ENCODE measurements at regions not wholly inside any gene's neighbourhood (a gene's known extent, or its start where the extent isn't known, plus 50 kb on each side); places are given as distances from the start of the nearest gene placed in this dataset.
"Not testable (repeated sequence)": the region's sequence is repeated elsewhere in the genome, so short reads cannot be mapped to it uniquely, and the experiment has no call there.

- no peak overlapping the region for H3K4me3 ChIP-seq (ENCODE audit: low read depth, low read length)
- no peak for TF ChIP-seq CTCF (IDR thresholded peaks at IDR 0.05; ENCODE audit: borderline replicate concordance, insufficient read depth, low read depth, low read length)
Measured at GRCh38 chr2:131659168-131659572, 131.5 kb downstream of the CCDC74A start.

DNA sequence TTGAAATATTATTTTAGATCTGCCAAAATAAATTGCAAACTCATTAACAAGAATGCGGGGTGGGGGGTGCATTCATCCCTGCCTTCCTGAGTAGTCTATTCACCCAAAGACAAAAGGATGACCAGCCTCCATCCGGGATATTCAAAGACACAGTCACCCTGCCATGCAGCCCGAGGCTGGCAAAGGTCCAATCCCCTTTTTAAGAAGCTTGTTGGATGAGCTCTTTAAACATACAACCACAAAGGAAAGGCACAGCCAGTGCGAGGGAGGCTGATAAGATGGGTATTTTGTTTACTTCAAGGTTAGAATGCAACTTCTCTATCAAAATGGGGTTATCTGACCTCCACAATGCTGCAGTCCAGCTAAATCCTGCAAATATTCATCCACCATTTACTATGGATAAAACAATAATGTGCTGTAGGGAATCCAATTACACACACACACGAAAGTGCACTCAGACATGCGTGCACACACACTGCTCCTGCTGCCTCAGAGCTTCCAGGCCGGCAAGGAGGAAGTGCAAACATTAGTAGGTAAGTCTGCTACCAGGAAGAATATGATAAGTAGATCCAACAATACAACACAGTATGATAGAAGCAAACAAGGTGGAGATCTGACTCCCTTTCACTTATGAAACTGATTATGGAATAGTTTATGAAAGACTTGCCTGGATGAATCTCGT lies 133.6 kb downstream of the CCDC74A start:
- not testable (repeated sequence) for H3K4me3 ChIP-seq (ENCODE audit: low read depth, low read length)

DNA sequence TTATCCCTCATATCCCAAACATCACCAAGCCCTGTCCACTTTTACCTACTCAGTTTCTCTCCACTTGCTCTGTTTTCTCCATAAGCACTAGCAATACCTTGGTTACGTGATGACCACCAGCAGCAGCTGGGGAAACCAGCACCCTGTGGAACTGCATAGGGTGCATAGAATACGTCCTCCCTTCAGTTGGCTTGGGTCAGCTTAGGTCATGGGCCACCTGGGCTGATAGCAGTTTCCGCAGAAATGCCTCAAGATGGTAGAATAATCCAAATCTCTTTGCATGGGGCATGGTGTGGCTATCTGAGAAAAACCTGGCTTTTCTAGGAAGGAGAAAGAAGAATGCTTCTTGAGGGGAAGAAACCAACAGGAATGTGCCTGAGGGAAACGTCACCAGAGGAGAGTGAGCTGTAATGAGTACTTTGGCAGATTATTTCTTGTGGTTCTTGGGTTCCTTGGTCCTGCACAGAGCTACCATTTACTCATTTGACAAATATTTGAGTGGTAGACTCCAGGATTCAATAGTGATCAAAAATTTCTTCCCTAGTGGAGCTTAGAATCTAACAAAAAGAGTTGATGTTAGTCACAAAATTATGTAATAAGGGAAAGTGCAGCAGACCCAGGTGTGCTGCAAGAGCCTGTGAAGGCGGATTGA lies 134.3 kb downstream of the CCDC74A start:
- H3K4me3 ChIP-seq (ENCODE audit: low read depth, low read length): not testable (repeated sequence)

- not testable (repeated sequence) for H3K4me3 ChIP-seq (ENCODE audit: low read depth, low read length)
Measured at GRCh38 chr2:131663501-131663900, 135.8 kb downstream of the CCDC74A start.

GRCh38 chr2:131665716-131666115 lies 138.0 kb downstream of the CCDC74A start:
- H3K4me3 ChIP-seq (ENCODE audit: low read depth, low read length): not testable (repeated sequence)

DNA sequence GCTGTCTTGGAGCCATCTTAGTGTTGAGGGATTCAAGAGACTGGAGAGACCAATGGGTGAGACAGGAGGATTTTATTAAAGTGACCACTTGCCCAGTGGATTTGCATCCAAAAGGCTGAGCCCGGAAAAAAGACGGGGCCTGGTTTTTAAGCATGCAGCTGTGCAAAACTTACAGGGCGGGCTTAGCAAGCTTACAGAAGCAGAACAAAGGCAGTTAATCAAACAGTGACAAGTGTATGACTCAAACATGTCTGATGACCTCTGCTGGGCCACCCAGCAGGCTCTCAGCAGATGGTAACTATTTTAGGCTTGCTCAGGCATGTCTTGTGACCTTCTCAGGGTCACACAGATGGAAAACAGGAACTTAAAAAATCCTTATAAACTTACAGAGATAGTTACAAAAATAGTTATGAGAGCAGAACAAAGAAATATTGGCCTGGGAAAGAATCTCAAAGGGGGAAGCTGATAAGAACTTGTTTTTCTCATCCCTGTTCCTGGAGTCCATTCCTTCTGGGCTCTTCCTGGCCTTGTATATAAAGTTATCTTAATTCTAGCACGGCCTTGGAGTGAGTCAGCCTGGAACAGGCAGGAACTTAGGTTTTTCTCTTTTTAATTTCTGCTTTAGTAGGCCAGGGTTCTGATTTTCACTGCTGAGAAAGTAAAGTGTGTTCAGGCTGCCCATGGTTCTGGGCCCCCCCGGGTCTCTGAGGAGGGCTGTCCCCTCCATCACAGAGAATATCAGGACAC lies 141.3 kb downstream of the CCDC74A start:
- not testable (repeated sequence) for H3K4me3 ChIP-seq (ENCODE audit: low read depth, low read length)
- 0 out of 2 replicates have a peak, but pooled peaks have one; percentile 4 for TF ChIP-seq CTCF (IDR thresholded peaks at IDR 0.05; ENCODE audit: borderline replicate concordance, insufficient read depth, low read depth, low read length)

- not testable (repeated sequence) for H3K4me3 ChIP-seq (ENCODE audit: low read depth, low read length)
Measured at GRCh38 chr2:131671841-131672470, 144.3 kb downstream of the CCDC74A start.

DNA sequence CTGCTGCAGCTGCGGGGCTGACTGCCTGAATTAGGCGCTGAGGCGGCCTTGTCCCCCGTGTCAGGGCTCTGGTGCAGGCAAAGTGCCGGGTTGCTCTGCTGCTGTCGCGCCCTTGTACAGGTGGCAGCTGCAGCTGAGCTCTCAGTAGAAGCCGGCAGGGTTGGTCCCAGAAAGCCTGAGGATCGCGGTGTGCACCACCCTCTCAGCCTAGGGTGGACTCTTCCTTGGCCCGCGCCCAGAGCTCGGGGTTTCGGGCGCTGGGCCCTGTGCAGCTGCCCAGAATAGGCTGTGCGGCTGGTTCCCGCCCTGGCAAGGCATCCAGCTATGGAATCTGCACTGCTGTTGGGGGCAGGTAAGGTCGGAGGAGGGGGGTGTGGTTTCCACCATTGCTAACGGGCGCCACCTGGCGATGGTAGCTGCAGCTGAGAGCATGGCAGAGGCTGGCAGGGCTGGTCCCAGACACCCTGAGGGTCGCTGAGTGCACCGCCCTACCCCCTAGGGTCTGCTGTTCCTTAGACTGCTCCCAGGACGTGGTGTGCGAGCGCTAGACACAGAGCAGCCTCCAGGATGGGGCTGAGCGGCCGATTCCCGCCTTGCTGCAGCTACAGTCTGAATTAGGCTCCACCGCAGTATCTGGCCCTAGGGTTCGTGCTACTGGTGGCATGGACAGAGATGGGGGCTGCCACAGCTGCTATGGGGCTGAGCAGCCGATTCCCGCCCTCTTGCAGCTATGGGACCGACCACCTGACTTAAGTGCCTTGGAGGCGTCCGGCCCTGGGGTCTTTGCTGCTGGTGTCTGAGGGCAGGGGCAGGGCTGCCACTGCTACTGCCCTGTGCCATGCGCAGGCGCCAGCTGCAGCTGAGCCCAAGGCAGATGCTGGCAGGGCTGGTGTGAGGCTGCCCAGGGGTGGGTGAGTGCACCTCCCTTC lies 145.0 kb downstream of the CCDC74A start:
- H3K4me3 ChIP-seq (ENCODE audit: low read depth, low read length): peak overlapping the region; percentile 32
- TF ChIP-seq CTCF (IDR thresholded peaks at IDR 0.05; ENCODE audit: borderline replicate concordance, insufficient read depth, low read depth, low read length): peak; percentile 73

GRCh38 chr2:131673400-131674173 lies 145.9 kb downstream of the CCDC74A start:
- peak overlapping the region; percentile 32 for H3K4me3 ChIP-seq (ENCODE audit: low read depth, low read length)

More at GRCh38 chr2:131673400-131674173, 145.9 kb downstream of the CCDC74A start:
- peak; percentile 90 for TF ChIP-seq CTCF (IDR thresholded peaks at IDR 0.05; ENCODE audit: borderline replicate concordance, insufficient read depth, low read depth, low read length)
